Smooth muscle cell (in vitro differentiated cells): ENCODE measurements at regions not wholly inside any gene's neighbourhood (a gene's known extent, or its start where the extent isn't known, plus 50 kb on each side); places are given as distances from the start of the nearest gene placed in this dataset.

Source experiments
- DNase-seq: peaks from one replicate; lab custom pipeline; 2025; ENCODE audit not compliant: unreplicated experiment; lab: John Stamatoyannopoulos, UW
- H2AFZ ChIP-seq: fragments of 200-600 bp; sonication (generic); 2 replicates; pipeline ENCODE4 v1.6.0; 2016; ENCODE audit warnings: antibody characterized with exemption, low read depth, mild to moderate bottlenecking
- H3F3A ChIP-seq: fragments of 200-600 bp; sonication (generic); 2 replicates; pipeline ENCODE4 v1.6.0; 2017; ENCODE audit warnings: antibody characterized with exemption, low read depth
- H3K27ac ChIP-seq: fragments of 200-600 bp; sonication (generic); 2 replicates; pipeline ENCODE4 v1.5.1; 2016; ENCODE audit warnings: low read depth, mild to moderate bottlenecking
- H3K27me3 ChIP-seq: fragments of 200-600 bp; sonication (generic); 2 replicates; pipeline ENCODE4 v1.6.1; 2016; ENCODE audit warnings: low read depth, mild to moderate bottlenecking
- H3K36me3 ChIP-seq: fragments of 200-600 bp; sonication (generic); 2 replicates; pipeline ENCODE4 v1.5.1; 2016; ENCODE audit warnings: low read depth
- H3K4me1 ChIP-seq: fragments of 200-600 bp; sonication (generic); 2 replicates; pipeline ENCODE4 v1.5.1; 2016; ENCODE audit warnings: low read depth
- H3K4me2 ChIP-seq: fragments of 200-600 bp; sonication (generic); 2 replicates; pipeline ENCODE4 v1.6.0; 2016; ENCODE audit warnings: mild to moderate bottlenecking
- H3K4me3 ChIP-seq: fragments of 200-600 bp; sonication (generic); 2 replicates; pipeline ENCODE4 v1.5.1; 2016; ENCODE audit warnings: mild to moderate bottlenecking
- H3K79me2 ChIP-seq: fragments of 200-600 bp; sonication (generic); 2 replicates; pipeline ENCODE4 v1.6.0; 2016; ENCODE audit warnings: low read depth, mild to moderate bottlenecking
- H3K9ac ChIP-seq: fragments of 200-600 bp; sonication (generic); 2 replicates; pipeline ENCODE4 v1.6.0; 2016; ENCODE audit warnings: low read depth
- H3K9me3 ChIP-seq: fragments of 200-600 bp; sonication (generic); replicated peaks from 2 replicates; pipeline ENCODE4 v1.5.1; 2016; ENCODE audit warnings: low read depth
- H4K20me1 ChIP-seq: fragments of 200-600 bp; sonication (generic); 2 replicates; pipeline ENCODE4 v1.6.0; 2016; ENCODE audit warnings: low read depth
- WGBS: methylation state at CpG from one replicate; pipeline ENCODE4 v1.1.7; 2016; ENCODE audit warnings: low lambda C conversion rate; 5-methylcytosine and 5-hydroxymethylcytosine counted together
- TF ChIP-seq, protein P1 (sequence below): fragments of 200-600 bp; sonication (generic); IDR thresholded peaks from 2 replicates; pipeline ENCODE4 v1.5.1; 2017; ENCODE audit warnings: borderline replicate concordance, mild to moderate bottlenecking, antibody characterized with exemption; ENCODE audit not compliant: insufficient read depth, poor library complexity, severe bottlenecking

DNA sequence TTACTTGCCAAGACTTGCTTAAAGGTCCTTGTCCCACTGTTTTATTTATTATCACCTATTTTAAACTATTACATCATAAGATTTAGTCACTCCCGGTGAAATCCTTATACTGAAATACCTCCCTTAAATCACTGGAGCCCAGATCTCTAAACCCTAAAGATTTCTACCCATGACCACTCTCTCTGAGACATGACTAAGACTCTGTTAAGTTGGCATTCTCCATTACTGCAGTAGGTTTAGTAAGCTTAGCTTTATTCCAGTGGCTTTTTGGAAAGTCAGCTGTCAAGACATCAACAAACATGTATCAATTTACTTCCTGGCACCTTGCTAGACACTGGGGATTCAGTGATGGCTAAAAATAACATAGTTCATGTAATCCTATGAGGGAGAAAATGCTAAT lies 874.2 kb downstream of the KCNMA1 start:
- no peak overlapping the region for H2AFZ ChIP-seq
- no peak overlapping the region for H3K9ac ChIP-seq
- H3K4me2 ChIP-seq: no peak overlapping the region
- no peak for DNase-seq
- no peaks in the 10 kb centered on the region for H3K36me3 ChIP-seq
- H3K4me3 ChIP-seq: no peak overlapping the region
- H3K79me2 ChIP-seq: no peaks in the 10 kb centered on the region
- H4K20me1 ChIP-seq: no peaks in the 10 kb centered on the region
- no peaks in the 10 kb centered on the region for H3K27me3 ChIP-seq
- no peaks in the 10 kb centered on the region for H3K9me3 ChIP-seq
- no peak overlapping the region for H3K27ac ChIP-seq
- H3K4me1 ChIP-seq: no peaks in the 10 kb centered on the region
- TF ChIP-seq, protein P1, sequence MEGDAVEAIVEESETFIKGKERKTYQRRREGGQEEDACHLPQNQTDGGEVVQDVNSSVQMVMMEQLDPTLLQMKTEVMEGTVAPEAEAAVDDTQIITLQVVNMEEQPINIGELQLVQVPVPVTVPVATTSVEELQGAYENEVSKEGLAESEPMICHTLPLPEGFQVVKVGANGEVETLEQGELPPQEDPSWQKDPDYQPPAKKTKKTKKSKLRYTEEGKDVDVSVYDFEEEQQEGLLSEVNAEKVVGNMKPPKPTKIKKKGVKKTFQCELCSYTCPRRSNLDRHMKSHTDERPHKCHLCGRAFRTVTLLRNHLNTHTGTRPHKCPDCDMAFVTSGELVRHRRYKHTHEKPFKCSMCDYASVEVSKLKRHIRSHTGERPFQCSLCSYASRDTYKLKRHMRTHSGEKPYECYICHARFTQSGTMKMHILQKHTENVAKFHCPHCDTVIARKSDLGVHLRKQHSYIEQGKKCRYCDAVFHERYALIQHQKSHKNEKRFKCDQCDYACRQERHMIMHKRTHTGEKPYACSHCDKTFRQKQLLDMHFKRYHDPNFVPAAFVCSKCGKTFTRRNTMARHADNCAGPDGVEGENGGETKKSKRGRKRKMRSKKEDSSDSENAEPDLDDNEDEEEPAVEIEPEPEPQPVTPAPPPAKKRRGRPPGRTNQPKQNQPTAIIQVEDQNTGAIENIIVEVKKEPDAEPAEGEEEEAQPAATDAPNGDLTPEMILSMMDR: no peak
- H3F3A ChIP-seq: no peaks in the 10 kb centered on the region
- 41% methylated on average over 1 of the region's 1 CpG for WGBS

DNA sequence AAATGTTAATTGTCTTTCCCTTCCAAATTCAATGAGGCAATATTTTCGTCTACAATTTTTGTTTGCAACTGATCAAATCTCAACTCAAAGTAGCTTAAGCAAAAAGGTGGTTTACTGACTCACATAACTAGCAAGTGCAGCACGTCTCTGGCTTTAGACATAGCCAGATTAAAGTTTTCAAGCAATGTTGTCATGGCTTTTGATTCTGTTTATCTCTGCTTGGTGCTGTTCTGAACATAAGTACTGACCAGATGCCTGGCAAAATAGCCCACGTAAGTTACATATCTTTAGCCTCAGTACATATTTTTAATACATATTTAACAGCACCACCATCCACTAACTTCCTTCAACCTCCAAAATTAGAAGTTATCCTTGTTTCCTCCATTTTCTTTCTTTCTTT lies 877.9 kb downstream of the KCNMA1 start:
- H3K4me2 ChIP-seq: no peak overlapping the region
- H3K4me1 ChIP-seq: no peaks in the 10 kb centered on the region
- no peak overlapping the region for H3K4me3 ChIP-seq
- H3K79me2 ChIP-seq: no peaks in the 10 kb centered on the region
- TF ChIP-seq, protein P1: no peak
- H3K27ac ChIP-seq: no peak overlapping the region
- no peak overlapping the region for H3K9ac ChIP-seq
- H3K9me3 ChIP-seq: no peaks in the 10 kb centered on the region
- 54% methylated on average over 3 of the region's 3 CpGs for WGBS
- H3F3A ChIP-seq: no peaks in the 10 kb centered on the region
- H2AFZ ChIP-seq: no peak overlapping the region
- H4K20me1 ChIP-seq: no peaks in the 10 kb centered on the region
- no peaks in the 10 kb centered on the region for H3K27me3 ChIP-seq
- no peaks in the 10 kb centered on the region for H3K36me3 ChIP-seq
- DNase-seq: no peak

DNA sequence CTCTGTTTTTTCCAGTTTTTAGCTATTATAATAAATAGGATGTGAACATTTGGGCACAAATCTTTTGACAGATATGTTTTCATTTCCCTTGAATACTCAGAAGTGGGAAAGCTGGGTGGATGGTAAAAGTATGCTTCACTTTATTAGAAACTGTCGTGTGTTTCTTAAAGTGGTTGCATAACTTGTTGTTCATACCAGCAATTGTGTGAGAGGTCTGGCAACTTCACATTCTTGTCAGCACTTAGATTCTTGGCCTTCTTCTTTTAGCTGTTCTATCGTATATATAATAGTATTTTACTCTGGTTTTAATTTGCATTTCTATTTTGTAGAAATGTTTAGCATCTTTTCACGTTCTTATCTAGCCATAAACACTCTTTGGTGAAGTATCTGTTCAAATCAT lies 894.4 kb downstream of the KCNMA1 start:
- no peaks in the 10 kb centered on the region for H4K20me1 ChIP-seq
- no peak overlapping the region for H2AFZ ChIP-seq
- H3K9ac ChIP-seq: no peak overlapping the region
- no peaks in the 10 kb centered on the region for H3F3A ChIP-seq
- no peak overlapping the region for H3K4me3 ChIP-seq
- no peaks in the 10 kb centered on the region for H3K36me3 ChIP-seq
- H3K27me3 ChIP-seq: no peaks in the 10 kb centered on the region
- TF ChIP-seq, protein P1: no peak
- DNase-seq: no peak
- peaks cover 10% of the 10 kb centered on the region for H3K4me1 ChIP-seq
- H3K9me3 ChIP-seq: no peaks in the 10 kb centered on the region
- H3K79me2 ChIP-seq: no peaks in the 10 kb centered on the region
- H3K4me2 ChIP-seq: no peak overlapping the region
- no peak overlapping the region for H3K27ac ChIP-seq
- WGBS: 64% methylated on average over 3 of the region's 3 CpGs

DNA sequence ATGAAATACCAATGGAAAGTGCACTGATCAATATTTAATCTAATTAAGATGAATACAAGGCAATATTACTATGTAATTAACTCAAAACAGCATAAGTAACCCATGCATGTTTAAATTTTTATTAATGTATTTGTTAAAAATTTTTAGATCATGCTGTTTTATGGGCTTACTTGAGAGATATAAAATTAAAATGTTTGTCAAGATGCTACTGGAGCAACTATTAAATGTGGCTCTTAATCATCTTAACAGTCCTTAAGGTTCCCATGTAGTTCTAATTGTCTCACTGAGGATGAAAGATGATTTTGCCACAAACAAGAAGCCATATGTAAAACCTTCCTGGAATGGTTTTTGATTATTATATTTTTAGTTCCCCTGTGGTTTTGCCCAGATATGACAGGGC lies 897.1 kb downstream of the KCNMA1 start:
- Histone ChIP-seq H3K36me3 (no peaks in the 10 kb centered on the region), H3K27me3 (no peaks in the 10 kb centered on the region), H3K4me3 (no peak overlapping the region), H3K4me1 (peaks cover 10% of the 10 kb centered on the region), H3F3A (no peaks in the 10 kb centered on the region), H2AFZ (no peak overlapping the region), H3K9ac (no peak overlapping the region), H3K9me3 (no peaks in the 10 kb centered on the region), H3K4me2 (no peak overlapping the region), H4K20me1 (no peaks in the 10 kb centered on the region), H3K79me2 (no peaks in the 10 kb centered on the region), H3K27ac (no peak overlapping the region)
- TF ChIP-seq, protein P1: no peak
- DNase-seq: no peak
